ENCODE measurements at regions not wholly inside any gene's neighbourhood (a gene's known extent, or its start where the extent isn't known, plus 50 kb on each side); places are given as distances from the start of the nearest gene placed in this dataset.

DNA sequence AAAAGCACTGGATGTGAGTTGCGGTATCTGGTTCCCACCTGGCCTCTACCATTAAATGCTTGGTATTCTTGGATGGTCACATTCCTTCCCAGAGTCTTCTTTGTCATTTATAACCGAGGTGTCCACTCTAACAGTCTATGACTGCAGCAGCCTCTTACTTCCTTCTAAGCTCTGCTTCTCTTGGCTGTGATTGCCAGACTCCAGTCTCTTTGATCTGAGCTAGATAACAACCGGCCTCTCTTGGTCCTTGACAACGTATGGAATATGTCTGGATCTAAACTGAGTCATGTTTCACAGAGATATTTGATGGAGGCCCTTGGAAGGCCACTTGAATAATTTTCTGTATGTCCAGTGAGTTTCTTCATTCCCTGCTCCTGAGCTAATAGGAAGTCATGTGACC, 141.6 kb upstream of the TENM4 start:
- no peak overlapping the region for H3K27ac Mint-ChIP-seq
- H3K9me3 Mint-ChIP-seq, result peaks cover 21% of the 10 kb centered on the region
- TF ChIP-seq CTCF (conservative IDR thresholded peaks at IDR 0.05), result no peak
- no peak overlapping the region for H3K4me3 Mint-ChIP-seq
- peaks cover 8% of the 10 kb centered on the region for H3K27me3 Mint-ChIP-seq (ENCODE audit: insufficient read depth)
- no peak overlapping the region for H3K9ac ChIP-seq (ENCODE audit: extremely low read depth, low read length, poor library complexity, severe bottlenecking)
- H3K4me3 ChIP-seq (ENCODE audit: low read length), result no peak overlapping the region
- peaks cover 13% of the 10 kb centered on the region for H3K9me3 ChIP-seq (ENCODE audit: control insufficient read depth, low read length)
- no peak overlapping the region for H3K27ac ChIP-seq (ENCODE audit: low read depth, low read length)
- 88 to 92% methylated on average over 3 to 4 of the region's 4 CpGs for WGBS, 2 experiments (ENCODE audit: insufficient coverage in 1 of 2, insufficient read length in 1 of 2)
- peaks cover 3% of the 10 kb centered on the region for H3K4me1 ChIP-seq (ENCODE audit: control insufficient read depth, insufficient read depth, low read length)
- H3K36me3 ChIP-seq (ENCODE audit: control insufficient read depth, insufficient read depth, low read length), result no peaks in the 10 kb centered on the region
- DNase-seq, result no peak
- H3K36me3 Mint-ChIP-seq (ENCODE audit: low read depth), result no peaks in the 10 kb centered on the region
- no peaks in the 10 kb centered on the region for H3K27me3 ChIP-seq (ENCODE audit: control insufficient read depth, insufficient read depth, low read length, poor library complexity, severe bottlenecking)
- H3K4me1 Mint-ChIP-seq, result peaks cover 19% of the 10 kb centered on the region

- Mint-ChIP-seq H3K9me3 (no peaks in the 10 kb centered on the region), H3K27me3 (ENCODE audit: insufficient read depth) (peaks cover 10% of the 10 kb centered on the region), H3K4me3 (no peak overlapping the region), H3K36me3 (ENCODE audit: low read depth) (no peaks in the 10 kb centered on the region), H3K27ac (no peak overlapping the region), H3K4me1 (peaks cover 19% of the 10 kb centered on the region)
- Histone ChIP-seq H3K4me3 (ENCODE audit: low read length) (no peak overlapping the region), H3K27ac (ENCODE audit: low read depth, low read length) (no peak overlapping the region), H3K27me3 (ENCODE audit: control insufficient read depth, insufficient read depth, low read length, poor library complexity, severe bottlenecking) (no peaks in the 10 kb centered on the region), H3K9me3 (ENCODE audit: control insufficient read depth, low read length) (no peaks in the 10 kb centered on the region), H3K4me1 (ENCODE audit: control insufficient read depth, insufficient read depth, low read length) (peaks cover 3% of the 10 kb centered on the region), H3K36me3 (ENCODE audit: control insufficient read depth, insufficient read depth, low read length) (no peaks in the 10 kb centered on the region), H3K9ac (ENCODE audit: extremely low read depth, low read length, poor library complexity, severe bottlenecking) (no peak overlapping the region)
- TF ChIP-seq CTCF (conservative IDR thresholded peaks at IDR 0.05), result no peak
- DNase-seq, result no peak
- WGBS, 2 experiments (ENCODE audit: insufficient coverage in 1 of 2, insufficient read length in 1 of 2), result 88 to 89% methylated on average over 2 of the region's 2 CpGs
Measured at GRCh38 chr11:79579063-79579462, 138.2 kb upstream of the TENM4 start.

- Histone ChIP-seq H3K9me3 (ENCODE audit: control insufficient read depth, low read length) (no peaks in the 10 kb centered on the region), H3K4me3 (ENCODE audit: low read length) (no peak overlapping the region), H3K36me3 (ENCODE audit: control insufficient read depth, insufficient read depth, low read length) (no peaks in the 10 kb centered on the region), H3K27ac (ENCODE audit: low read depth, low read length) (no peak overlapping the region), H3K9ac (ENCODE audit: extremely low read depth, low read length, poor library complexity, severe bottlenecking) (no peak overlapping the region), H3K4me1 (ENCODE audit: control insufficient read depth, insufficient read depth, low read length) (peaks cover 3% of the 10 kb centered on the region), H3K27me3 (ENCODE audit: control insufficient read depth, insufficient read depth, low read length, poor library complexity, severe bottlenecking) (no peaks in the 10 kb centered on the region)
- Mint-ChIP-seq H3K4me1 (peaks cover 21% of the 10 kb centered on the region), H3K36me3 (ENCODE audit: low read depth) (no peaks in the 10 kb centered on the region), H3K27ac (no peak overlapping the region), H3K4me3 (no peak overlapping the region), H3K9me3 (no peaks in the 10 kb centered on the region), H3K27me3 (ENCODE audit: insufficient read depth) (peaks cover 10% of the 10 kb centered on the region)
- no peak for TF ChIP-seq CTCF (conservative IDR thresholded peaks at IDR 0.05)
- 77 to 85% methylated on average over 4 to 5 of the region's 5 CpGs for WGBS, 2 experiments (ENCODE audit: insufficient coverage in 1 of 2, insufficient read length in 1 of 2)
- DNase-seq, result no peak
Measured at GRCh38 chr11:79578116-79578515, 137.3 kb upstream of the TENM4 start.

Data from endodermal cell (in vitro differentiated cells).